ENCODE measurements at regions not wholly inside any gene's neighbourhood (a gene's known extent, or its start where the extent isn't known, plus 50 kb on each side); places are given as distances from the start of the nearest gene placed in this dataset.
"Not testable (repeated sequence)": the region's sequence is repeated elsewhere in the genome, so short reads cannot be mapped to it uniquely, and the experiment has no call there.

DNA sequence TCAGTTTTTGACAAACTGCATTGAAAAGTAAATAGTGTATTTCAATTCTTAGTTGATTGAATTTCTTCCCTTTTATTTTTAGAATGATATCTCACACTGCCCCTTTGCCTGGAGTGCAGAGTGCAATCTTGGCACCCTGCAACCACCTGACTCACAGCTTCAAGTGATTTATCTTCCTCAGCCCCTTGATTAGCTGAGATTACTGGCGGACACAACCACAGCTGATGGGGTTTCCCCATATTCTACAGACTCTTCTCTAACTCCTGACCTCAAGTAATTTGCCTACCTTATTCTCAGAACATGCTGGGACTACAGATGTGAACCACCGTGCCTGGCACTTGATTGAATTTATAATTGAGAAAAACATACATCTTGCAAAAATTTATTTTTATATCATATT is 152.4 kb upstream of the TSPY4 start:
- TF ChIP-seq JUN (IDR thresholded peaks at IDR 0.05; ENCODE audit: low read depth, low read length); BACH1 (IDR thresholded peaks at IDR 0.05; ENCODE audit: low read length); POLR2A (IDR thresholded peaks at IDR 0.05; ENCODE audit: control extremely low read depth in 1 of 2, low read depth in 2 of 2, low read length in 2 of 2); RFX5 (IDR thresholded peaks at IDR 0.05; ENCODE audit: borderline replicate concordance, low read depth, low read length): not testable (repeated sequence)
- TF ChIP-seq, protein P1, sequence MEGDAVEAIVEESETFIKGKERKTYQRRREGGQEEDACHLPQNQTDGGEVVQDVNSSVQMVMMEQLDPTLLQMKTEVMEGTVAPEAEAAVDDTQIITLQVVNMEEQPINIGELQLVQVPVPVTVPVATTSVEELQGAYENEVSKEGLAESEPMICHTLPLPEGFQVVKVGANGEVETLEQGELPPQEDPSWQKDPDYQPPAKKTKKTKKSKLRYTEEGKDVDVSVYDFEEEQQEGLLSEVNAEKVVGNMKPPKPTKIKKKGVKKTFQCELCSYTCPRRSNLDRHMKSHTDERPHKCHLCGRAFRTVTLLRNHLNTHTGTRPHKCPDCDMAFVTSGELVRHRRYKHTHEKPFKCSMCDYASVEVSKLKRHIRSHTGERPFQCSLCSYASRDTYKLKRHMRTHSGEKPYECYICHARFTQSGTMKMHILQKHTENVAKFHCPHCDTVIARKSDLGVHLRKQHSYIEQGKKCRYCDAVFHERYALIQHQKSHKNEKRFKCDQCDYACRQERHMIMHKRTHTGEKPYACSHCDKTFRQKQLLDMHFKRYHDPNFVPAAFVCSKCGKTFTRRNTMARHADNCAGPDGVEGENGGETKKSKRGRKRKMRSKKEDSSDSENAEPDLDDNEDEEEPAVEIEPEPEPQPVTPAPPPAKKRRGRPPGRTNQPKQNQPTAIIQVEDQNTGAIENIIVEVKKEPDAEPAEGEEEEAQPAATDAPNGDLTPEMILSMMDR (IDR thresholded peaks at IDR 0.05; ENCODE audit: control extremely low read depth in 1 of 3, insufficient read depth in 1 of 3, low read depth in 1 of 3, low read length in 3 of 3): not testable (repeated sequence)
- TF ChIP-seq, protein P2, sequence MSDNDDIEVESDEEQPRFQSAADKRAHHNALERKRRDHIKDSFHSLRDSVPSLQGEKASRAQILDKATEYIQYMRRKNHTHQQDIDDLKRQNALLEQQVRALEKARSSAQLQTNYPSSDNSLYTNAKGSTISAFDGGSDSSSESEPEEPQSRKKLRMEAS (IDR thresholded peaks at IDR 0.05): not testable (repeated sequence)
